C4-2B (cell line): ENCODE measurements at regions not wholly inside any gene's neighbourhood (a gene's known extent, or its start where the extent isn't known, plus 50 kb on each side); places are given as distances from the start of the nearest gene placed in this dataset.

Source experiments
- ZFX ChIP-seq: fragments of 450-650 bp; IDR thresholded peaks from 2 replicates; pipeline ENCODE4 v1.6.1; 2017
- TF ChIP-seq, protein P1 (sequence below): fragments of 450-650 bp; conservative IDR thresholded peaks from 2 replicates; pipeline ENCODE4 v1.5.1; 2017; ENCODE audit warnings: mild to moderate bottlenecking

DNA sequence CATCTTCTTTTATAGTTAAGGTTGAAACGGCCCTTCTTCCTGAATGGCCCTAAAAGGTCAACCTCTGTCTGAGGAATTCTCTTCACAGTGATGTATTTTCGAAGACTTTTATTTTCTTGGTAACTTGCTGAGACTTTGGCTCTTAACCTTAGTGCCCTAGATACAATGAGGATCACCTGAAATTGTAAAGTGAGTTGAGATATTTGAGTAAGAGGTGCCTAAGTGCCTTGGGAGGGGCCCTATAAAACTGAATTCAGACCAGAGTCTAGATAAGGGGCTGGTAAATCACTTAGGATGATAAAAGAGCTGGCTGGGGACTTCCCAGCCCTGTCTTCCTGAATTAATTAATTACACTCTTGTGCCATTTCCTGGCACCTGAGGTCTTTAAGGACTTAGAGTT is 505.6 kb upstream of the KIRREL3 start:
- TF ChIP-seq, protein P1, sequence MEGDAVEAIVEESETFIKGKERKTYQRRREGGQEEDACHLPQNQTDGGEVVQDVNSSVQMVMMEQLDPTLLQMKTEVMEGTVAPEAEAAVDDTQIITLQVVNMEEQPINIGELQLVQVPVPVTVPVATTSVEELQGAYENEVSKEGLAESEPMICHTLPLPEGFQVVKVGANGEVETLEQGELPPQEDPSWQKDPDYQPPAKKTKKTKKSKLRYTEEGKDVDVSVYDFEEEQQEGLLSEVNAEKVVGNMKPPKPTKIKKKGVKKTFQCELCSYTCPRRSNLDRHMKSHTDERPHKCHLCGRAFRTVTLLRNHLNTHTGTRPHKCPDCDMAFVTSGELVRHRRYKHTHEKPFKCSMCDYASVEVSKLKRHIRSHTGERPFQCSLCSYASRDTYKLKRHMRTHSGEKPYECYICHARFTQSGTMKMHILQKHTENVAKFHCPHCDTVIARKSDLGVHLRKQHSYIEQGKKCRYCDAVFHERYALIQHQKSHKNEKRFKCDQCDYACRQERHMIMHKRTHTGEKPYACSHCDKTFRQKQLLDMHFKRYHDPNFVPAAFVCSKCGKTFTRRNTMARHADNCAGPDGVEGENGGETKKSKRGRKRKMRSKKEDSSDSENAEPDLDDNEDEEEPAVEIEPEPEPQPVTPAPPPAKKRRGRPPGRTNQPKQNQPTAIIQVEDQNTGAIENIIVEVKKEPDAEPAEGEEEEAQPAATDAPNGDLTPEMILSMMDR = no peak
- no peak for TF ChIP-seq ZFX
